ENCODE measurements at regions not wholly inside any gene's neighbourhood (a gene's known extent, or its start where the extent isn't known, plus 50 kb on each side); places are given as distances from the start of the nearest gene placed in this dataset.

GRCh38 chr13:106284358-106284757 lies 251.1 kb downstream of the EFNB2 start:
- TF ChIP-seq CTCF (conservative IDR thresholded peaks at IDR 0.05; ENCODE audit: low read length) (no peak), EZH2phosphoT487 (IDR thresholded peaks at IDR 0.05; ENCODE audit: borderline replicate concordance, low read depth, low read length) (no peak)

Measured in OCI-LY7 (cell line).